Endothelial cell of umbilical vein (primary cell): ENCODE measurements at regions not wholly inside any gene's neighbourhood (a gene's known extent, or its start where the extent isn't known, plus 50 kb on each side); places are given as distances from the start of the nearest gene placed in this dataset.

ENCODE experiments used
- BruUV-seq: library from RNA; stranded (reverse); fragments of 400-500 nt; replicated peaks from 2 replicates; lab custom pipeline; 2021; lab: Mats Ljungman, UMichigan
- CTCF ChIA-PET: fragments of 300-600, 350-600 bp; sonication (Branson Sonifier 250); formaldehyde crosslinking; loops from one replicate; lab custom pipeline; 2021; ENCODE audit warnings: antibody characterized with exemption, inconsistent platforms; lab: Charles Lee
- POLR2A ChIA-PET: fragments of 300-600, 350-600 bp; sonication (Branson Sonifier 250); formaldehyde crosslinking; loops from one replicate; lab custom pipeline; 2021; ENCODE audit warnings: antibody characterized with exemption, inconsistent platforms; lab: Charles Lee
- DNase-seq: peaks from one replicate; pipeline ENCODE4 v3.0.0-alpha.2; 2011; ENCODE audit warnings: low read depth, low spot score
- FAIRE-seq: peaks from 2 replicates; lab custom pipeline; 2011; peaks lifted over from hg19 to GRCh38; lab: Jason Lieb, UNC
- H2AFZ ChIP-seq: 2 replicates; pipeline ENCODE4 v1.6.0; 2012; ENCODE audit warnings: low read depth, low read length, control low read depth, inconsistent platforms
- H3K27ac ChIP-seq: 2 replicates; pipeline ENCODE4 v1.5.1; 2011; ENCODE audit warnings: low read depth, mild to moderate bottlenecking, control low read depth, low read length, moderate library complexity; ENCODE audit not compliant: insufficient read depth
- H3K27me3 ChIP-seq, 2 experiments: 2 replicates each; pipeline versions ENCODE4 v1.6.0 to v1.6.1; 2011; ENCODE audit warnings: low read length in 2 of 2, mixed read lengths in 1 of 2; ENCODE audit not compliant: control insufficient read depth in 2 of 2, insufficient read depth in 2 of 2
- H3K36me3 ChIP-seq, 2 experiments: 2 replicates in 1 of 2; 3 replicates in 1 of 2; pipeline ENCODE4 v1.5.1; 2011; ENCODE audit warnings: low read length in 2 of 2, mild to moderate bottlenecking in 1 of 2, moderate library complexity in 1 of 2; ENCODE audit not compliant: control insufficient read depth in 2 of 2, insufficient read depth in 2 of 2; ENCODE audit errors: extremely low read depth in 1 of 2
- H3K4me1 ChIP-seq: 3 replicates; pipeline ENCODE4 v1.5.1; 2011; ENCODE audit warnings: mild to moderate bottlenecking, low read length; ENCODE audit not compliant: control insufficient read depth, insufficient read depth; ENCODE audit errors: extremely low read depth
- H3K4me2 ChIP-seq: 2 replicates; pipeline ENCODE4 v1.6.1; 2011; ENCODE audit warnings: low read length, control low read depth, mixed read lengths; ENCODE audit not compliant: insufficient read depth
- H3K4me3 ChIP-seq, 3 experiments: fragments of 200-600 bp in 1 of 3; sonication (generic), shearing (Covaris generic) in 1 of 3; replicated peaks in 1 of 3; 2 replicates each; pipeline ENCODE4 v1.5.1; 2011 to 2016; ENCODE audit warnings: control low read depth in 3 of 3, low read length in 3 of 3, mild to moderate bottlenecking in 2 of 3, inconsistent platforms in 1 of 3, low read depth in 1 of 3, moderate library complexity in 1 of 3; ENCODE audit not compliant: insufficient read depth in 1 of 3
- H3K79me2 ChIP-seq: 2 replicates; pipeline ENCODE4 v1.6.0; 2012; ENCODE audit warnings: low read length, inconsistent platforms; ENCODE audit not compliant: control insufficient read depth, insufficient read depth
- H3K9ac ChIP-seq: replicated peaks from 2 replicates; pipeline ENCODE3; 2011; ENCODE audit warnings: low read length, control low read depth; ENCODE audit not compliant: insufficient read depth; ENCODE audit errors: extremely low read depth
- H3K9me1 ChIP-seq: replicated peaks from 3 replicates; pipeline ENCODE4 v1.6.0; 2011; ENCODE audit warnings: mild to moderate bottlenecking, low read length; ENCODE audit not compliant: control insufficient read depth, insufficient read depth; ENCODE audit errors: extremely low read depth
- H3K9me3 ChIP-seq: replicated peaks from 2 replicates; pipeline ENCODE4 v1.5.1; 2012; ENCODE audit warnings: low read length, inconsistent platforms; ENCODE audit not compliant: control insufficient read depth, insufficient read depth
- H4K20me1 ChIP-seq: replicated peaks from 2 replicates; pipeline ENCODE3; 2011; ENCODE audit warnings: mild to moderate bottlenecking, low read length; ENCODE audit not compliant: control insufficient read depth, insufficient read depth; ENCODE audit errors: extremely low read depth
- EZH2 ChIP-seq: IDR thresholded peaks from 2 replicates; pipeline ENCODE4 v1.6.1; 2012; ENCODE audit warnings: borderline replicate concordance, low read depth, mild to moderate bottlenecking, moderate library complexity, low read length, inconsistent platforms; ENCODE audit not compliant: severe bottlenecking
- FOS ChIP-seq: IDR thresholded peaks from 2 replicates; pipeline ENCODE4 v1.6.1; 2011; ENCODE audit warnings: mild to moderate bottlenecking, low read length, moderate library complexity, borderline replicate concordance; ENCODE audit not compliant: insufficient read depth
- GATA2 ChIP-seq: IDR thresholded peaks from 2 replicates; pipeline ENCODE4 v1.7.0; 2011; ENCODE audit warnings: low read depth, mild to moderate bottlenecking, moderate library complexity, mixed read lengths, low read length; ENCODE audit not compliant: insufficient read length, insufficient read depth
- JUN ChIP-seq: IDR thresholded peaks from 2 replicates; pipeline ENCODE4 v1.6.1; 2011; ENCODE audit warnings: borderline replicate concordance, low read depth; ENCODE audit not compliant: insufficient read length, insufficient read depth
- MYC ChIP-seq: IDR thresholded peaks from one replicate; pipeline ENCODE4 v1.6.1; 2011; ENCODE audit warnings: mild to moderate bottlenecking, low read depth, low read length
- POLR2A ChIP-seq: IDR thresholded peaks from 2 replicates; pipeline ENCODE4 v1.6.1; 2012; ENCODE audit warnings: low read depth, mild to moderate bottlenecking, control low read depth, low read length
- POLR2AphosphoS5 ChIP-seq: IDR thresholded peaks from 2 replicates; pipeline ENCODE4 v1.6.1; 2012; ENCODE audit warnings: low read depth, mild to moderate bottlenecking, control low read depth, low read length, moderate library complexity; ENCODE audit not compliant: insufficient read depth
- dilution Hi-C: fragments of 300-500 bp; cut with MboI; formaldehyde crosslinking; loops from one replicate; pipeline ENCODE4 v1.15.0; 2019; ENCODE audit warnings: low sequenced_read_pairs; ENCODE audit not compliant: extremely low pct_ligation_motif_present
- intact Hi-C: fragments of 100-400 bp; cut with micrococcal nuclease; formaldehyde crosslinking; loops from one replicate; pipeline ENCODE4 v1.10.0; 2022
- TF ChIP-seq, protein P1 (sequence below): IDR thresholded peaks from 2 replicates; pipeline ENCODE4 v1.6.1; 2011; ENCODE audit not compliant: insufficient read depth, insufficient read length
- TF ChIP-seq, protein P2 (sequence below), 2 donors: IDR thresholded peaks; 1 replicate in 1 of 2; 2 replicates in 1 of 2; pipeline ENCODE4 v1.5.1; 2011; ENCODE audit warnings: low read length in 2 of 2, mild to moderate bottlenecking in 2 of 2, moderate library complexity in 2 of 2, control low read depth in 1 of 2, inconsistent platforms in 1 of 2, low read depth in 1 of 2; ENCODE audit not compliant: insufficient read depth in 1 of 2; ENCODE audit errors: extremely low read depth in 1 of 2

DNA sequence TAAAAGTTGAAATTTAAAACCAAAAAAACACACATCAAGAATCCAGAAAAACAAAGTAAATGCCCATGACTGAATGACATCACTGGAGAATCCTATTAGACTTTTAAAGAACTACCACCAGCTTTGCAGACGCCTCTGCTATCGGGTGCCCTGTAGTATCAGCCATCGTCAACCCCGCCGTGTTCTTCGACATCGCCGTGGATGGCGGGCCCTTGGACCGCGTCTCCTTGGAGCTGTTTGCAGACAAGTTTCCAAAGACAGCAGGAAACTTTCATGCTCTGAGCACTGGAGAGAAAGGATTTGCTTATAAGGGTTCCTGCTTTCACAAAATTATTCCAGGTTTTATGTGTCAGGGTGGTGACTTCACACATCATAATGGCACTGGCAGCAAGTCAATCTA lies 201.9 kb downstream of the DMAC1 start:
- Histone ChIP-seq H4K20me1 (no peaks in the 10 kb centered on the region), H3K9ac (no peak overlapping the region), H3K36me3 (no peaks in the 10 kb centered on the region), H3K79me2 (no peaks in the 10 kb centered on the region), H3K4me3 (no peak overlapping the region), H2AFZ (no peak overlapping the region), H3K9me1 (no peaks in the 10 kb centered on the region), H3K27ac (no peak overlapping the region), H3K27me3 (no peaks in the 10 kb centered on the region), H3K4me1 (no peaks in the 10 kb centered on the region), H3K4me2 (no peak overlapping the region), H3K9me3 (no peaks in the 10 kb centered on the region)
- no peak for FAIRE-seq
- CTCF ChIA-PET = interaction anchor here (0.7 kb wide), 1 partner anchor 932 kb away, joined by 5 read pairs; no protein-coding TSS in a partner anchor
- intact Hi-C loops = no loop called here
- POLR2A ChIA-PET = no interaction called here
- dilution Hi-C loops = no loop called here
- TF ChIP-seq FOS (no peak), POLR2A (no peak), MYC (no peak), EZH2 (no peak), POLR2AphosphoS5 (no peak), GATA2 (no peak), JUN (no peak)
- TF ChIP-seq, protein P1, sequence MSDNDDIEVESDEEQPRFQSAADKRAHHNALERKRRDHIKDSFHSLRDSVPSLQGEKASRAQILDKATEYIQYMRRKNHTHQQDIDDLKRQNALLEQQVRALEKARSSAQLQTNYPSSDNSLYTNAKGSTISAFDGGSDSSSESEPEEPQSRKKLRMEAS = no peak
- TF ChIP-seq, protein P2, sequence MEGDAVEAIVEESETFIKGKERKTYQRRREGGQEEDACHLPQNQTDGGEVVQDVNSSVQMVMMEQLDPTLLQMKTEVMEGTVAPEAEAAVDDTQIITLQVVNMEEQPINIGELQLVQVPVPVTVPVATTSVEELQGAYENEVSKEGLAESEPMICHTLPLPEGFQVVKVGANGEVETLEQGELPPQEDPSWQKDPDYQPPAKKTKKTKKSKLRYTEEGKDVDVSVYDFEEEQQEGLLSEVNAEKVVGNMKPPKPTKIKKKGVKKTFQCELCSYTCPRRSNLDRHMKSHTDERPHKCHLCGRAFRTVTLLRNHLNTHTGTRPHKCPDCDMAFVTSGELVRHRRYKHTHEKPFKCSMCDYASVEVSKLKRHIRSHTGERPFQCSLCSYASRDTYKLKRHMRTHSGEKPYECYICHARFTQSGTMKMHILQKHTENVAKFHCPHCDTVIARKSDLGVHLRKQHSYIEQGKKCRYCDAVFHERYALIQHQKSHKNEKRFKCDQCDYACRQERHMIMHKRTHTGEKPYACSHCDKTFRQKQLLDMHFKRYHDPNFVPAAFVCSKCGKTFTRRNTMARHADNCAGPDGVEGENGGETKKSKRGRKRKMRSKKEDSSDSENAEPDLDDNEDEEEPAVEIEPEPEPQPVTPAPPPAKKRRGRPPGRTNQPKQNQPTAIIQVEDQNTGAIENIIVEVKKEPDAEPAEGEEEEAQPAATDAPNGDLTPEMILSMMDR (IDR thresholded peaks at IDR 0.05; ENCODE audit: extremely low read depth in 1 of 2, insufficient read depth in 1 of 2, low read depth in 1 of 2, low read length in 2 of 2) = no peak
- no TSS peak for BruUV-seq
- no peak for DNase-seq
